ENCODE measurements at regions not wholly inside any gene's neighbourhood (a gene's known extent, or its start where the extent isn't known, plus 50 kb on each side); places are given as distances from the start of the nearest gene placed in this dataset.

- intact Hi-C loops (cut with DNase I; ENCODE audit: low total_unique reads) = no loop called here
- no peak for TF ChIP-seq POLR2A (IDR thresholded peaks at IDR 0.05)
- no peak for TF ChIP-seq CTCF (IDR thresholded peaks at IDR 0.05)
- TF ChIP-seq POLR2AphosphoS5 (IDR thresholded peaks at IDR 0.05) = no peak
- no peak for DNase-seq (ENCODE audit: low spot score in 2 of 2)
- Histone ChIP-seq H3K27me3 (no peaks in the 10 kb centered on the region), H3K36me3 (no peaks in the 10 kb centered on the region), H3K27ac (no peak overlapping the region), H3K4me3 (no peak overlapping the region), H3K9me3 (peaks cover 4 to 14% of the 10 kb centered on the region in 2 donors), H3K4me1 (no peaks in the 10 kb centered on the region)
Observed at GRCh38 chr7:9752033-9752432, 1221.6 kb upstream of the PHF14 start.

GRCh38 chr7:9761224-9761623 lies 1212.4 kb upstream of the PHF14 start:
- no peak for TF ChIP-seq POLR2AphosphoS5 (IDR thresholded peaks at IDR 0.05)
- no peak for TF ChIP-seq POLR2A (IDR thresholded peaks at IDR 0.05)
- TF ChIP-seq CTCF (IDR thresholded peaks at IDR 0.05) = no peak
- H3K27ac ChIP-seq = no peak overlapping the region
- intact Hi-C loops (cut with DNase I; ENCODE audit: low total_unique reads) = no loop called here

GRCh38 chr7:9776900-9777299 lies 1196.8 kb upstream of the PHF14 start:
- Histone ChIP-seq H3K4me1 (no peaks in the 10 kb centered on the region), H3K9me3 (peaks cover 0 to 18% of the 10 kb centered on the region in 2 donors), H3K27me3 (no peaks in the 10 kb centered on the region), H3K36me3 (no peaks in the 10 kb centered on the region), H3K4me3 (no peak overlapping the region), H3K27ac (no peak overlapping the region)
- no peak for DNase-seq (ENCODE audit: low spot score in 2 of 2)
- intact Hi-C loops (cut with DNase I; ENCODE audit: low total_unique reads) = no loop called here
- no peak for TF ChIP-seq POLR2AphosphoS5 (IDR thresholded peaks at IDR 0.05)
- TF ChIP-seq CTCF (IDR thresholded peaks at IDR 0.05) = no peak
- TF ChIP-seq POLR2A (IDR thresholded peaks at IDR 0.05) = no peak

More at GRCh38 chr7:9761224-9761623, 1212.4 kb upstream of the PHF14 start:
- no peak for DNase-seq (ENCODE audit: low spot score in 2 of 2)
- no peaks in the 10 kb centered on the region for H3K27me3 ChIP-seq
- no peaks in the 10 kb centered on the region for H3K9me3 ChIP-seq
- no peaks in the 10 kb centered on the region for H3K4me1 ChIP-seq
- no peaks in the 10 kb centered on the region for H3K36me3 ChIP-seq
- H3K4me3 ChIP-seq = no peak overlapping the region

- Histone ChIP-seq H3K9me3 (peaks cover 0 to 11% of the 10 kb centered on the region in 2 donors), H3K36me3 (no peaks in the 10 kb centered on the region), H3K4me3 (no peak overlapping the region), H3K27ac (no peak overlapping the region), H3K4me1 (no peaks in the 10 kb centered on the region), H3K27me3 (no peaks in the 10 kb centered on the region)
- DNase-seq (ENCODE audit: low spot score in 2 of 2) = no peak
- intact Hi-C loops (cut with DNase I; ENCODE audit: low total_unique reads) = no loop called here
- TF ChIP-seq POLR2A (IDR thresholded peaks at IDR 0.05) (no peak), POLR2AphosphoS5 (IDR thresholded peaks at IDR 0.05) (no peak), CTCF (IDR thresholded peaks at IDR 0.05) (no peak)
Observed at GRCh38 chr7:9778367-9778766, 1195.3 kb upstream of the PHF14 start.

- no peak overlapping the region for H3K4me3 ChIP-seq
- H3K36me3 ChIP-seq = no peaks in the 10 kb centered on the region
- no peak for DNase-seq (ENCODE audit: low spot score in 2 of 2)
- no peaks in the 10 kb centered on the region for H3K27me3 ChIP-seq
- no peaks in the 10 kb centered on the region for H3K4me1 ChIP-seq
- H3K9me3 ChIP-seq = peaks cover 0 to 3% of the 10 kb centered on the region in 2 donors
- H3K27ac ChIP-seq = no peak overlapping the region
- intact Hi-C loops (cut with DNase I; ENCODE audit: low total_unique reads) = no loop called here
- no peak for TF ChIP-seq POLR2A (IDR thresholded peaks at IDR 0.05)
- no peak for TF ChIP-seq CTCF (IDR thresholded peaks at IDR 0.05)
- TF ChIP-seq POLR2AphosphoS5 (IDR thresholded peaks at IDR 0.05) = no peak
Observed at GRCh38 chr7:9781710-9782109, 1192.0 kb upstream of the PHF14 start.
